Activated effector memory CD4-positive, alpha-beta T cell treated with anti-CD3 and anti-CD28 coated beads, Interleukin-2, amount 50 U/mL, for 16 hours (primary cell): ENCODE measurements at regions not wholly inside any gene's neighbourhood (a gene's known extent, or its start where the extent isn't known, plus 50 kb on each side); places are given as distances from the start of the nearest gene placed in this dataset.
"Not testable (repeated sequence)": the region's sequence is repeated elsewhere in the genome, so short reads cannot be mapped to it uniquely, and the experiment has no call there.

Source experiments
- DNase-seq: peaks from one replicate; pipeline ENCODE4 v3.0.0-alpha.2; 2020

DNA sequence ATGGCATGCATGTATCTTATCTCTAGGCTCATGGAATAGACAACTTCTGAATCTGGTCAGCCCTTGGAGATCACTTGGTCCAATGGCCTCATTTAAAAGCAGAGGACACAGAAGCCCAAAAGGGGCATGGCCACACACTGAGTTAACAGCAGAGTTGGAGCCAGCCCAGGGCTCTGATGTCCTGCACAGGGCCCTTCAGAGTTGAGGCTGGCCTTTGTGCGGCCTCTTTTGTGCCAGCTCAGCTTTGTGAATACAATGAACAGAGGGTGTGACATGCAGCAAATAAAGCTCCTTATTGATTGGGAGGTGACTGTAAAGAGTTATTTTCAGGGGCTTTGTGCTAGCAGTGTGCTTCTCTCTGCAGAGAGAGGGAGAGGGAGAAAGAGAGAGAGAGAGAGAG, 150.1 kb upstream of the STK32A start:
- no peak for DNase-seq

DNA sequence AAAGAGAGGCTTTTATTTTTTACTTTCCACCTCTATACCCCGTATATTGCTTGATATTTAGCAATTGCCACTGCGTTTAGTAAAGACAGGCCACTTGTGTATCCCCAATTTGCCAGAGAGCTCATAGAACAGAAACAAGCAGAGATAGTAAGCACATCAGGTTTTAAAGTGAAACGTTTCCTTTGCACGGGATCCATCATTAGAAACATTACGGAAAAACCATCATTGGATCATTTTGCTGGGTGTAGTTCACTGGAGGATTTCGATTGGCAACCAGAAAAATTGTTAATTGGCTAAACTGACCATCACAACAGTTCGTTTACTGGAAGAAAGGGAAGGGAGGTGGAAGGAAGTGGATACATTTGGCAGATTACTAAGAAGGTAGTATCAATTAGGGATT, 149.4 kb upstream of the STK32A start:
- no peak for DNase-seq

DNA sequence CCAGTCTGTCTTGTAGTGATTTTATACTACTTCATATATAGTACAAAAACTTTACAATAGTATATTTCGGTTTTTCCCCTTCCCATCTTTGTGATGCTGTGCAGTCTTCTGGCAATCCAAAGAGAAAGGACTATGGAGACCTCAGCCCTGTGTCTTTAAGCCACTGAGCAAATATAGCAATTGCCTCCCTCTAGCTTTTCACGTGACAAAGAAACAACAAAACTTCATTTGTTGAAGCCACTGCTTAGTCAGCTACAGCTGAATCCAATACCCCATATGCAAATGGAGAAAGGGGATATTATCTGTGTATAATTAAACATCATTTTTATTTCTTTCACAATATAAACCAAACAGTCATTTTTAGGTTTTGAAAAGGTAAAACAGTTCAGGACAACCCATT, 142.8 kb upstream of the STK32A start:
- no peak for DNase-seq

DNA sequence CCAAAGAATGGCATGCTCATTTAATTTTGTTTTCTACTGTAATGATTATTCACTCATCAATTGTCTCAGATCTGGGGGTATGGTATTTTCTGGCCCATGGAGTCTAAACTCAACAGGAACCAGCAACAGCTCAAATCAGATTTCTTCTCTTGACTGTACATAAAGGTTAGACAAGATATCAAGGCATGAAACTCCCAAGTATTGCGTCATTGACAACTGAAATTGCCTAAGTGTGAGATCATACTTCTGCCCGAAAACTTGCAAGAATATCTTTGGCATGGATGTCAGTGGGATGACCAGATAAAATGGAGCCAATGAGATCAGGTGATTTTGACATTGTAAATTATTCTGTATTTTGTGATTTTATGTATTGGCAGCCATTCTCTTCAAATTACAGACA, 141.7 kb upstream of the STK32A start:
- DNase-seq: no peak

DNA sequence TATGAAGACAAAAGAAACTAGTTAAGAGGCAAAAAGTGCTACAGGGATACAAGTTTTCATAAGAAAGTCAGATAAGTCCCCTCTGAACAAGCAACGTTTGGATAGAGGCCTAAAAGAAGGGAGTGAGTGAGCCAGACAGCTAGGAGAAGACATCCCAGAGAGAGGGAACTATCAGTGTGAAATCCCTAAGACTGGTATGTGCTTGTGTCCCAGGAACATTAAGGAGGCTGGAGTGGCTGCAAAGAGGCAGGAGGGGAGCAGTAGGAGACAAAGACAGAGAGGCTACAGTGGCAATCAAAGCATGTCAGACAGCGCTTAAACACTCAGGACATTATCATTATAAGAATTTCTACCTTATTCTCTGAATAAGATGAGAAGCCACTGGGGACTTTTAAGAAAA, 139.1 kb upstream of the STK32A start:
- no peak for DNase-seq

DNA sequence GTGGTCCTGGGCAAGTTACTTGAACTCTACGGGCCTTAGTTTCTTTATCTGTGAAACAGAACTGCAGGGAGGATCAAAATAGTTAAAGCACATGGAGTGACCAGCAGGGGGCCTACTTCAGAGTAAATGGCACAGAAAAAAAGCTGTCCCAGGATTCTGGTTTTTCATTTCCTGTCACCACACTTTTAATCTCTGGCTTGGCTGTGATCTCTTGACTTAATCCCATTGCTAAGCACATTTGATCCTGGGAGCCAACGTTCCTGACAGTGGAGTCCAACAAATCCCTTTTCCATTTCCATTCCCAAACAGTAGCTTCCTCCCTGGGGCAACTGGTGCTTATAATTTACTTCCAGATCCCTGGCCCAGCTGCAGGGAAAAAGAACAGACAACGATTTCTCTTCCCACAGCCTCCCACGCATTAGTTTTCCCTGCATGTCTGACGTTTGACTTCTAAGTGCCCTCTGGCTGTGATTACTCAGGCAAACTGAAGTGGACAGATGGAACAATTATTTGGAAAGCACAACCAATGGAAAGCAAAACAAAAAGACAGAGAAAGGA, 136.5 kb upstream of the STK32A start:
- no peak for DNase-seq

DNA sequence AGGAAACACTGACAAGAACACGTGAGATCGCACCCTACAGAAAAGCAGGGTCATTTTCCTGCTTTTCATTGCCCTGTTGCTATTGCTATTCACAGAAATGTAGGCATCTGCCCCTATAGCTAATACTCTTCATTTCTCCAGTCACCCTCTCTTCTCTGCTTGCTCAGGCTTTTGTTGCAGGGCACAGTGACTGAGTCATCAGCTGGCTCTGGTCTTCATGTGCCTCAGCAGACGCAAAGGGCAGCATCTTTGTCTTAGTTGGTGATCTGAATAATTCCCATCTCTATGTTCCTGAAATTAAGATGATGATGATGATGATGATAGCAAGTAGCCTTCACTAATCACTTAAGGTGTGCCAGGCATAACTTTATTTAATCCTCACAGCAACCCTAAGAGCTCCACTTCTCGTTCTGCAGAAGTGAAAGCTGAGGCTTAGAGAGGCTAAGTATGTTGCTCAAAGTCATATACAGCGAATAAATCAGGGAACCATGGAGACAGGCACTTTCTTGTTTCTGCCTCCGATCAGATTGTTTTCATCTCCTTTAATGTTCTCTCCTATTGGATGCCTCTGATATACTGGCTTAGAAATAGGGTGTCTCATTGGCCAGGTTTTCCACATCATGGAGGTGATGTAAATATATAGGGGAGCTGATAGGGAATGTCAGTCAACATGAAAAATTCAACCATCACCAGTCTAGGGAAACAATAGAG, 133.0 kb upstream of the STK32A start:
- DNase-seq: no peak

DNA sequence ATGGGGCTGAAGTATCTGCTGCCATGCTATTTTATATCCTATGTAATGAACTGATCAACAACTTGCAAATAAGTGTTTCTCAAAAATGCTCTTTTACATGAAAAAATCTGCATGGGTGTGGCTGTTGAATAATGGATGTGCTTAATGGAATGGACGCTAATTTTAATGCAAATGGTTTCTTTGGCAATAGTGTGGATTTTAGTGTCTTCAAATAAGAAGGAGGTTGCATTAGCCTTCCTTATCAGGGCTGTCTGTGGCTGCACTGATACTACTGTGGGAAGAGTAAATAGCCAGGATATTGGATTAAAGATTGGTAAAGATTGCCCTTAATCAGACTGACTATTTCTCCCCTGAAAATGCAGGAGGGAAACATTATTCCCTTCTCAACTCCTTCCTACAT, 121.9 kb upstream of the STK32A start:
- DNase-seq: no peak

DNA sequence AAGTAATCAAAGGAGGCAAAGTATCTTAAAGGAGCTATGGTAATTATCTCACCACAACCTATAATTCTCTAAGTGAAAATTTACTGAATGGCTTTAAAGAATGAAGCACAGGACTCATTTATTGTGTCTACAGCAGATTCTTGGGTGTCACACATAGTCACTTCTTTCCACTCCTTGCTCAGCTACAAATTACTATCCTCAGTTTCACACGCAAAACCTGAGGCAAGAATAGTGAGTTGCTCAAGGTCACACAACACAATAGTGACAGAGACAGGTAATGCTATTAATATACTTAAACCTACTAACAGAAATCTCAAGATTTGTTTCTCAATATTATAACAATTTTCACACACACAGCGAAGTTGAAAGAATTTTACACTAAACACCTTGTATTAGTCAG, 120.9 kb upstream of the STK32A start:
- DNase-seq: no peak

DNA sequence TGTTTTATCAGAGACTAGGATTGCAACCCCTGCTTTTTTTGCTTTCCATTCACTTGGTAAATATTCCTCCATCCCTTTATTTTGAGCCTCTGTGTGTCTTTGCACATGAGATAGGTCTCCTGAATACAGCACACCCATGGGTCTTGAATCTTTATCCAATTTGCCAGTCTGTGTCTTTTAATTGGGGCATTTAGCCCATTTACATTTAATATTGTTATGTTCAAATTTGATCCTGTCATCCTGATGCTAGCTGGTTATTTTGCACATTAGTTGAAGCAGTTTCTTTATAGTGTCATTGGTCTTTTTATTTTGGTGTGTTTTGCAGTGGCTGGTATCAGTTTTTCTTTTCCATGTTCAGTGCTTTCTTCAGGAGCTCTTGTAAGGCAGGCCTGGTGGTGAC, 95.1 kb upstream of the STK32A start:
- not testable (repeated sequence) for DNase-seq

DNA sequence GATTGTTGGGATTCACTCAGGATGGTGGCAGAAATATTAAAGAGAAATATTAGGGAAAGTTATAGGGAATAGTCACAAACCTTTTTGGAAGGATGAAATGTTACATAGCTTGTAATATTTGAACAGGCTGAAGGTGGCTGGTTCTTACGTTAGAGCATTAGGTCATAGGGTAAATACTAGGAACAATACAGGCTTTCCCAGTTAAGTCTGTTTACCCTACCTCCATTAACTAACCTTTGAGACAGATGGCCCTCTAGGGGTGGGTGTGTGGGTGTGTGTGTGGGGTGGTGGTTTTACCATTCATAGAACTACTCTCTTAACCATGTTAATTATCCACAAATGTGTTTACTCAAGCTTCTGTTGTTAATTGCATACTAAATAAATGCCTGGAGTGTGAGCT, 94.3 kb upstream of the STK32A start:
- DNase-seq: no peak

DNA sequence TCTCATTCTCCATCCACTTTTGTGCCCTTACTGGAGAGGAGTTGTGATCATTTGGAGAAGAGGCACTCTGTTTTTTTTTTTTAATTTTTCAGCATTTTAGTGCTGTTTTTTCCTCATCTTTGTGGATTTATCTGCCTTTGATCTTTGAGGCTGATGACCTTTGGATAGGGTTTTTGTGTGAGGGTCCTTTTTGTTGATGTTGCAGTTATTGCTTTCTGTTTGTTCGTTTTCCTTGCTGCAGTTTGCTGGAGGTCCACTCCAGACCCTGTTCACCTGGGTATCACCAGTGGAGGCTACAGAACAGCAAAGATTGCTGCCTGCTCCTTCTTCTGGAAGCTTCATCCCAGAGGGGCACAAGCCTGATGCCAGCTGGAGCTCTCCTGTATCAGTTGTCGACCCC, 93.2 kb upstream of the STK32A start:
- not testable (repeated sequence) for DNase-seq

DNA sequence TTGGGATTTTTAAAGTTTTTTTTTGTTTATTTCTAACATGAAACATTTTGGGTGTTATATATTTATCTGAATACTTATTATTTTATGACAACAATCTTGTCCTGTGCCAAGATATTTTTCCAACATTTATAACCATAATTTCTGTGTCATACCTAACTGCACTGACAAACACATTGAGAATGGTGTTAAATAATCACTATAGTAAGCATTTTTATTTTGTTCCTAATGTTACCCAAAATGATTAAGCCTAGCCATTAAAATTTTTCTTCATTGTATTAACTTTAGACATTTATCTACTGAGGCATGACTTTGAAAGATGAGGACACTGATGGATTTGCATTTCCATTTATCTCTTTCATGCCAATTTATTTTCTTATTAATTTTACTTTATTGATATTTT, 91.6 kb upstream of the STK32A start:
- no peak for DNase-seq

DNA sequence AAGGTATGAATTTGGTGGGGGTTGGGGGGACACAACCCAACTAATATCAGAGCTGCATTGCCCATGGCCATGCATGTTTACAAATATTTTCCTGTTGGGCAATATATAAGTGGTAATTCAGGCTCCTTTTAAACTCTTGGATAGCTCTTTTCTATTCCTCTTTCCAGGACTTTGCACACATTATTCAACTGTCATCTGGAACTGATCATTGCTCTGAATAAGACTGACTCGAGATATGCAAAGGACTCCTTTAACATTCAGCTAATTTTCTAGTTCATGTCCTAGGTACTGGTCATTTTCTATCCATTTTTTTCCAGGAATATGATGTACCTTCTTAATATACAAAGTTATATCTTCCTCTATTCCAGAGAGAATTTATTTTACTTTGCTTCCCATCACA, 89.5 kb upstream of the STK32A start:
- no peak for DNase-seq

DNA sequence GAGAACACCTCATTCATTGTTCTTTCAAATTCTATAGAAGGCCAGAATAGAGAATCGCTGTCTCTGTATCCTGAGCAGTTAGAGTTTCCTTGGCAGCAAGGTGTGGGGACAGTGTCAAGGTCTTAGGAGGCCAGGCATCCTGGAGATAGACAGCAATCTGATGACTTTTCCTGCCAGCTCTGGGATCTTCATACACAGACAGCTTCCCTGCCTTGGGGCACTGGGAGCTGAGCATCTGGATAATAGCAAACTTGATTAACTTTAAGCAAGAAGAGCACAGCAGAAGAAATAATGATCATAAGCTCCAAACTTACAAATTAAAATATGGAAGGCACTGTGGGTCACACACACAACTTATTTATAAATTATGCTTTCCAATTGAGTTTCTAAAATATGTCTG, 86.1 kb upstream of the STK32A start:
- DNase-seq: no peak

DNA sequence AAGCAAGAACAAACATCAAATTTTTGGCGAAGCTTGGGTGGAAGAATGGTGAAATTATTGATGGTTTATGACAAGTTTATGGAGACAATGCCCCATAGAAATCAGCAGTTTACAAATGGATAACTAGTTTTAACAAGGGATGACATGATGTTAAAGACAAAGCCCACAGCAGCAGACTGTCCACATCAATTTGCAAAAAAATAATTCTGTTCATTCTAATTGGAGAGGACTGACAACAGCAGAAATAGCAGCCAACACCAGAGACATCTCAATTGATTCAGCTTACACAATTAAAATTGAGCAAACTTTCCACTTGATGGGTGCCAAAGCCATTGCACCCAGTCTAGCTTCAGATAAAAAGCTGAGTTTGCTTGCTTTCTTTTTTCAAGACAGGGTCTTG, 82.7 kb upstream of the STK32A start:
- no peak for DNase-seq

DNA sequence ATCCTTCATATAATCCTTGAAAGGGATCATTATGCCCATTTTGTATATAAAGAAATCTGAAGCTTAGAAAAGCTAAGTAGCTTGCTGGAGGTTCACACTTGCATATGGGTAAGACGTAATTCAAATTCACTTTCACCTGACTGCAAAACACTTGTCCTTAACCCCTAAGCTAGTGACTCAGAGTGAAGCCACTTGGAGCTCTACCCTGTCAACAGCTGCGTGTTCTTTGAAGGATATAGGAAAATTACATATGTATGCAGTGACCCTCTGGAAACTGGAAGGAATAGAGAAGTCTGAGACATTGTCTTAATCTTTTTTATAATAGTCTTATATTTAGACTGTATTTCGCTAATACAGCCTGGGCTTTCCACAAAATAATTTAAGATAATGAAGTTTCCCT, 80.0 kb upstream of the STK32A start:
- DNase-seq: no peak

DNA sequence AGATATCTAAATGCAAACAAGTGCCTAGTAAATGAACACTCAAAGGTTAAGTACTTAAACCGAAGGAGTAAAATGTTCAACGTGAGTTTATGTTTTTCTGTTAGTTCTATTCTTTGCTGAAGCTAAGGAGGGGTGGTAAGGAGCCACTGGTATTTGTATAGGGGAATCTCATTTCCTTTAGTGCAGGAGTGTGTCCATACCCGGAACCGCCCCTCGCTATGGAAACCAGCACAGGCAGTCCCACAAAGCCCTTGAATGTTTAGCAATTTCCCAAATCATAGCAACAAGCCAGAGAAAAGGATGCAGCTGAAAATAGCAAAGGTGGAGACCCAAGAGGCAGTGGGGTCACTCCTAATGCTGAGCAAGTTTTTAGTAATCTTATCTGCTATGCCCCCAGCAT, 78.8 kb upstream of the STK32A start:
- no peak for DNase-seq

DNA sequence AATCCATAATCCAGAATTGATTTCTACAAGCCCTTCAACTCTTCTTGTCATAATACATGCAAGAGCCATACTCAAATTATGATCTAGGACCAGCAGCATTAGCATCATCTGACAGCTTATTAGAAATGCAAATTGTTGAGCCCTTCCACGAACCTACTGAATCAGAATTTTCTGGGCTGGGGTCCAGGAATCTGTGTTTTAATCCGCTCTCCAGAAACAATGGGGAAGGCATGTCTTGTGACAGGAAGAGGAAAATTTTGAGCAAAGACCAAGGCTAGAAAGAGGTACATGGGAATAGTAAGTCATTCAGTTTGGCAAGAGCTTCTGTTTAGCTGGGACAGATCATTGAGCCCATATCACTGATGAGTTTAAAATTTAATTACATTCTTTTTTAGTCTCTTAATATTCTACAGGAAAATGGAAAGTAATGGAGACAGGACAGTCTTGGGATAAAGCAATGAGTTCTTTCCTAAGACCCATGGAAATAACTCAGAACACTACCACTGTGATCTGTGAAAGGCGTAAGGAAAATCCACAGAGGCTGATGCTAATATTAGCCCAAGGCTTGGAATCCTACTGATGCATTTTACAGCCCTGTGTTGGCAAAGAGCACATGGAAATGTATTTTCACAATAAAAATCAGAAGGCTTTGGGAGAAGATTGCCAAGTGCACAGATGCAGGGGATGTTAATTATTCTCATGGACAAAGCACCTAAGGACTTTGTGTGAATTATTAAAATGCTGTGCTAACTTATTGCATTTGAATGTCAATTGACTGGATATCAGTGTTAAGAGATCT, 73.7 kb upstream of the STK32A start:
- no peak for DNase-seq

DNA sequence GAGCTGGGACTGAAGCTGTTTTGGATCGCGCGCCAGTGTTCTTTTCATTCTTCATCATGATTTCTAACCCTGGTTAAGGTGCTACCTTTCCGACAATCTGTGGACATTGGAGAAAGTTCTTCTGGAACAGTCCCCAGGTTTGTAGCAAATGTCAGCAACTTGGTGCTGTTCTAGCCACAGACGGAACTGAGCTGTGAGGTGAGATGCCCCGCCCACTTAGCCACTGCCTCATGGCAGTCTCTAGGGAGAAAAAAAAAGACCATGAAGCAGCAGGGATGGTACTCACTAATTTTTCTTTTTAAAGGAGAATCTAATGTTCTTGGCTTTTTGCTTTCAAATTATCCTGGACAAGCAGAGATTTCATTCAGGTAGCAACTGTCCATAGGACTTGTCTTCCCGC, 72.1 kb upstream of the STK32A start:
- no peak for DNase-seq

DNA sequence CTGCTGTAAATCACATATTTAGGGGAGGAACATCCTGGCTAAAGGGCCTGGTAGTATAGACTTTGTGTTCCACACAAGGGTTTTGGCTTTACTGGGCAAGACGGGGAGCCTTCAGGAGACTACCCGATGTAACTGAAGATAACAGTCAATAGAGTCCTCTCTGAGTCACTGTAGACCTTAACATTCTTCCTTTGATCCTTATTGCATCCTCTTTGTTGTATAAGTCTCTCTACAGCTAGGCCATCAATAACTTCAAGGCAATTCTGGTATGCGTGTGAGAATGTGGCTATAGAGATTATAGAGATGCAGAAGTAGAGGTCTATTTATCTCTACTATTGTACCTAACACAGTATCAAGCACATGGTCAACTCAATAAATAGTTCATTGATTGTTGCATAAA, 67.3 kb upstream of the STK32A start:
- DNase-seq: no peak

DNA sequence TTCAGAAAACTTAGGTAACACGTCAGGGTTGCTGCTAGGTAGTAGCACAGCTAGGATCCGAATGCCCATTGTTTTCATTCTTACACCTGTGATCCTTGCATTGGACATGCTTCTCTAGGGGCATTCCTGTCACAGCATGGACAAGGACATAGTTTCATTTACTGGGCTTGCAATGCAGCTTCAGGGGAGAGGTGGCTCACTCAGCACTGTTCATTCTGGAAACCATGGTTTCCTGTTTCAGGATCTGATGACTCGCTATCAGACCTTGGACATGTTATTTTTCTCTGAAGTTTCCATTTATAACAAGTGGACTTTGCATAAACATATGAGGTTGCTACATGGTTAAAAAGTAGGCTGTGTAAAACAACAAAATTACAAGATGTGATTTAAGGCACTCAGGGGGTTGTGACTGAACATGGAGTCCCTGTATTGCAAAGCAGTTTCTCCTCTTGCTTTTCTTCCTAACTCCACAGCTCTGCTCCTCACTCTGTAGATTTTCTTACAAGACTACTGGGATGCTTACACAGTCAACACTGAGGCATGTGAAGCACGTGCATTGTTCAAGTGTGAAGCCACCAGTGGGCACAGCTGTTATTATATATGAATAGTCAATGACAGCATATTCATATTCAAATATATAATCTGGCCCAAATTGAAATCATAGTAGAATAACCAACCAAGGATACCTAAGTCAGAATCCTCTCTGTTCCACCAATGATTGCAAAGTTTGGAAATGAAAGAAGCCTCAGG, 66.1 kb upstream of the STK32A start:
- DNase-seq: no peak

DNA sequence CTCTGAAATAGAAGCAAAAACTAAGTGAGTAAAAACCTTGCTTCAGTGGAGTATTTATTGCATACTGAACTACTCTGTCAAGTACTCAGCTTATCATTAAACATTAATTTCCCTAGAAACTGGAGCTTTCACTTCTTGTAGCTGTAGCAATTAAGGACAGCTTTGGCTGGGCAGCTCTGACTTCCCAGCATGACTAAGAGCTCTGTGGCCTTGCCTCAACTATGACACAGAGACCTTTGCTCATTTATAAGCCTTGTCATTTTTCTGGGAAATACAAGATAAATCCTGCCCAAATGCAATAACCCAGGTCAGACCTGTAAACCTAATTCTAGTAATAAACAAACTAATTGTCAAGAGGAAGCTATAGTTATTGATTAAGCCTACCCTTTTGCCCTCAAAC, 65.4 kb upstream of the STK32A start:
- DNase-seq: no peak

DNA sequence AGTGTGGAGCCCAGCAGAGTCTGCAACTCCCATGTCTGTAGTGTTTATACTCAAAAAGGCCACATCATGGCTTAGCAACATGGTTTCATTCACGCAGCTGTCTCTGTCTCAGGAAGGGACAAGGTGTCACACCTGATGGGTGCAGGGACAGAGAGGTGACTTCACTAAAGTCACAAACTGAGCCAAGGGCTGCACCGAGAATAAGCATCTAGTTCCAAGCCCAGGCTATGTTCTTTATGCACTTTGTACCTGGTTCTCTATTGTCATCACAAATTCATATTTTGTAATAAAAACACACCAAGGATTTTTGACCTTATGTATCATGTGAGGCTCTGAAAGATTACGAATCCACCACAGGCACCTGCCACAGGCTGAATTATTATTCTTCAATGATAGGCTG, 64.9 kb upstream of the STK32A start:
- DNase-seq: no peak
